SK-N-SH treated with all-trans-retinoic acid at 6 μM for 48 hours (cell line): ENCODE measurements at regions not wholly inside any gene's neighbourhood (a gene's known extent, or its start where the extent isn't known, plus 50 kb on each side); places are given as distances from the start of the nearest gene placed in this dataset.

ENCODE experiments used
- CREB5 ChIP-seq: fragments of 250-450 bp; sonication (Bioruptor Pico); IDR thresholded peaks from 2 replicates; pipeline ENCODE4 v1.5.1; 2020; ENCODE audit warnings: low read depth, mild to moderate bottlenecking, moderate library complexity
- GLIS3 ChIP-seq: fragments of 250-450 bp; sonication (Bioruptor Pico); IDR thresholded peaks from 2 replicates; pipeline ENCODE4 v1.5.0; 2020; ENCODE audit warnings: mild to moderate bottlenecking, moderate library complexity
- OSR1 ChIP-seq: fragments of 250-450 bp; sonication (Bioruptor Pico); IDR thresholded peaks from 2 replicates; pipeline ENCODE4 v1.8.0; 2022; ENCODE audit warnings: moderate library complexity, mild to moderate bottlenecking, inconsistent platforms
- PATZ1 ChIP-seq: fragments of 250-450 bp; sonication (Bioruptor Pico); IDR thresholded peaks from 2 replicates; pipeline ENCODE4 v1.8.0; 2020; ENCODE audit warnings: mild to moderate bottlenecking, moderate library complexity, borderline replicate concordance
- SNAI2 ChIP-seq: fragments of 250-450 bp; sonication (Bioruptor Pico); IDR thresholded peaks from 2 replicates; pipeline ENCODE4 v1.5.0; 2020; ENCODE audit warnings: mild to moderate bottlenecking, moderate library complexity
- TSHZ2 ChIP-seq: fragments of 250-450 bp; sonication (Bioruptor Pico); IDR thresholded peaks from 2 replicates; pipeline ENCODE4 v1.5.0; 2020; ENCODE audit warnings: mild to moderate bottlenecking, moderate library complexity
- ZFP3 ChIP-seq: fragments of 250-450 bp; sonication (Bioruptor Pico); IDR thresholded peaks from 2 replicates; pipeline ENCODE4 v1.5.0; 2020; ENCODE audit warnings: mild to moderate bottlenecking, moderate library complexity

- no peak for TF ChIP-seq PATZ1
- no peak for TF ChIP-seq TSHZ2 (CRISPR knock-in tag)
- no peak for TF ChIP-seq SNAI2
- no peak for TF ChIP-seq OSR1 (CRISPR knock-in tag)
- TF ChIP-seq CREB5: no peak
- TF ChIP-seq ZFP3 (CRISPR knock-in tag): no peak
- no peak for TF ChIP-seq GLIS3
These were observed 357.0 kb upstream of the RORB start for GRCh38 chr9:74140141-74140540.
